Suprapubic skin (tissue), 4 donors: ENCODE measurements at regions not wholly inside any gene's neighbourhood (a gene's known extent, or its start where the extent isn't known, plus 50 kb on each side); places are given as distances from the start of the nearest gene placed in this dataset.

Experiments
- DNase-seq, 2 donors: peaks; one replicate each; pipeline ENCODE4 v3.0.0-alpha.2; 2019; ENCODE audit warnings: low spot score in 2 of 2
- H3K27ac ChIP-seq: fragments of 200-600 bp; sonication (generic); one replicate; pipeline ENCODE4 v1.5.1; 2019
- H3K27me3 ChIP-seq: fragments of 200-600 bp; sonication (generic); one replicate; pipeline ENCODE4 v1.5.1; 2019
- H3K36me3 ChIP-seq: fragments of 200-600 bp; sonication (generic); one replicate; pipeline ENCODE4 v1.5.1; 2019
- H3K4me1 ChIP-seq: fragments of 200-600 bp; sonication (generic); one replicate; pipeline ENCODE4 v1.5.1; 2019
- H3K4me3 ChIP-seq: fragments of 200-600 bp; sonication (generic); one replicate; pipeline ENCODE4 v1.5.1; 2019; ENCODE audit warnings: mild to moderate bottlenecking
- H3K9me3 ChIP-seq: fragments of 200-600 bp; sonication (generic); one replicate; pipeline ENCODE4 v1.5.1; 2019
- EP300 ChIP-seq: sonication (generic); formaldehyde crosslinking; IDR thresholded peaks from one replicate; pipeline ENCODE4 v1.6.1; 2017; ENCODE audit warnings: antibody characterized with exemption
- POLR2A ChIP-seq, 2 donors: fragments of 450-650 bp; IDR thresholded peaks; one replicate each; pipeline ENCODE4 v1.6.1; 2017; ENCODE audit warnings: antibody characterized with exemption in 2 of 2, mild to moderate bottlenecking in 2 of 2, moderate library complexity in 2 of 2
- POLR2AphosphoS5 ChIP-seq, 3 donors: sonication (generic); formaldehyde crosslinking; IDR thresholded peaks; one replicate each; pipeline ENCODE4 v1.6.1; 2017; ENCODE audit warnings: antibody characterized with exemption in 3 of 3
- WGBS: methylation state at CpG from one replicate; pipeline ENCODE4 v1.1.5; 2018; 5-methylcytosine and 5-hydroxymethylcytosine counted together
- TF ChIP-seq, protein P1 (sequence below), 2 donors: fragments of 200-600 bp in 1 of 2; fragments of 450-650 bp in 1 of 2; sonication (generic) in 1 of 2; IDR thresholded peaks; one replicate each; pipeline ENCODE4 v1.5.1; 2016 to 2019; ENCODE audit warnings: antibody characterized with exemption in 2 of 2, mild to moderate bottlenecking in 1 of 2, moderate library complexity in 1 of 2

DNA sequence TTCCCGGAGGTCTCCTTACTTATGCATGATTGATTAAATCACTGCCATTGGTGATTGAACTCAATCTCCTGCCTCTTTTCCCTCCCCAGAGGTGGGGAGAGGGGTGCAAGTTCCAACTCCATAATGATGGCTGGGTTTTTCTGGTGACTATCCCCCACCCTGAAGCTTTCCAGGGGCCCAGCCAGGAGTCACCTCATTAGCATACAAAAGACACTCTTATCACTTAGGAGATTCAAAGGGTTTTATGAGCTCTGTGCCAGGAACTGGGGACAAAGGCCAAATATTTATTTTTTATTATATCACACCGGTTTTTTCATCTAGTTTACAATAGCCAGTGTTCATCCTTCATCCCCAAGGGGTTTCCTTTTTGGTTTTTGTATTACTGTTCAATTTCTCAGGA, 300.7 kb downstream of the ETNK1 start:
- 84% methylated on average over 2 of the region's 2 CpGs for WGBS
- H3K4me1 ChIP-seq = no peaks in the 10 kb centered on the region
- TF ChIP-seq, protein P1, sequence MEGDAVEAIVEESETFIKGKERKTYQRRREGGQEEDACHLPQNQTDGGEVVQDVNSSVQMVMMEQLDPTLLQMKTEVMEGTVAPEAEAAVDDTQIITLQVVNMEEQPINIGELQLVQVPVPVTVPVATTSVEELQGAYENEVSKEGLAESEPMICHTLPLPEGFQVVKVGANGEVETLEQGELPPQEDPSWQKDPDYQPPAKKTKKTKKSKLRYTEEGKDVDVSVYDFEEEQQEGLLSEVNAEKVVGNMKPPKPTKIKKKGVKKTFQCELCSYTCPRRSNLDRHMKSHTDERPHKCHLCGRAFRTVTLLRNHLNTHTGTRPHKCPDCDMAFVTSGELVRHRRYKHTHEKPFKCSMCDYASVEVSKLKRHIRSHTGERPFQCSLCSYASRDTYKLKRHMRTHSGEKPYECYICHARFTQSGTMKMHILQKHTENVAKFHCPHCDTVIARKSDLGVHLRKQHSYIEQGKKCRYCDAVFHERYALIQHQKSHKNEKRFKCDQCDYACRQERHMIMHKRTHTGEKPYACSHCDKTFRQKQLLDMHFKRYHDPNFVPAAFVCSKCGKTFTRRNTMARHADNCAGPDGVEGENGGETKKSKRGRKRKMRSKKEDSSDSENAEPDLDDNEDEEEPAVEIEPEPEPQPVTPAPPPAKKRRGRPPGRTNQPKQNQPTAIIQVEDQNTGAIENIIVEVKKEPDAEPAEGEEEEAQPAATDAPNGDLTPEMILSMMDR (IDR thresholded peaks at IDR 0.05) = no peak
- TF ChIP-seq EP300 (no peak), POLR2AphosphoS5 (IDR thresholded peaks at IDR 0.05) (no peak), POLR2A (IDR thresholded peaks at IDR 0.05) (no peak)
- no peaks in the 10 kb centered on the region for H3K27me3 ChIP-seq
- H3K36me3 ChIP-seq = no peaks in the 10 kb centered on the region
- no peak overlapping the region for H3K27ac ChIP-seq
- DNase-seq = no peak
- H3K9me3 ChIP-seq = no peaks in the 10 kb centered on the region
- H3K4me3 ChIP-seq = no peak overlapping the region

DNA sequence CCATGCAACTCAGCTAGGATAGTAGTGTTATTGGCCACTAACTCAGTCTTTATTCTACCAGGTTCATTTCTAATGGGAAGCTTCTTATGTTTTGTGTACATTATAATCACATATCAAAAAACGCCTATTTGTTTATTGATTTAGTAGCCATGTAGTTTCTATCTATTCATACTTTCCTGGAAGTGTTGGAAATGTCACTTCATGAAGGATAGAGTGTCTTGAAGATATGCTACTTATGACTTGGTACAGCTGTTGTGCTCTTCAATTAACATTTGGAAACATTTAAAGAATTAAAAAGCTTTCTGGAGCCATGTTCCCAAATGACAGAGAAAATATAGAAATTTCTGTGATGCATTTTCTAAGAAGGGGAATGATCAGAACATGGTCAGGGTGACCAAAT, 307.5 kb downstream of the ETNK1 start:
- H3K27me3 ChIP-seq = no peaks in the 10 kb centered on the region
- DNase-seq = no peak

DNA sequence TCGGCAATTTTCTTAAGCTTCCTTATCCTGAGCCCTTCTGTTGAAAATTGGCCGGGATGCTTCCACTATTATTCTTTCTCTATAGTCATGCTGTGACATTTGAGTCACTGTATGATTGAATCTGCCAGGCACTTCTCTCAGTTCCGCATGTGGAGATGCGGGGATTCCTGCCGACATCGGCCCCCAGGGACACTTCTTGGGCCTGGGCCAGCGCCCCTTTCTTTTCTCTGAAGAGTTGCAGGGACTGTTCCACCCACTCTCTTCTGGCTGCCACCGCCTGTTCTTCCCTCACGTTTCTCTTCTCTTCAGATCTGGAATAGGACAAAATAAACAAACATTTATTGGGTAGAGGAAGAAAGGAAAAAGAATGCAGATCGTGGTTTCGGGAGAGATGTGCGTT, 310.1 kb downstream of the ETNK1 start:
- no peak for TF ChIP-seq EP300
- no peak for TF ChIP-seq POLR2A (IDR thresholded peaks at IDR 0.05)
- TF ChIP-seq, protein P1 (IDR thresholded peaks at IDR 0.05) = no peak
- no peak for TF ChIP-seq POLR2AphosphoS5 (IDR thresholded peaks at IDR 0.05)
- 71% methylated on average over 12 of the region's 12 CpGs for WGBS
- Histone ChIP-seq H3K4me3 (no peak overlapping the region), H3K36me3 (no peaks in the 10 kb centered on the region), H3K4me1 (no peaks in the 10 kb centered on the region), H3K9me3 (no peaks in the 10 kb centered on the region), H3K27ac (no peak overlapping the region), H3K27me3 (no peaks in the 10 kb centered on the region)
- no peak for DNase-seq

More for the DNA sequence above, 307.5 kb downstream of the ETNK1 start:
- Histone ChIP-seq H3K27ac (no peak overlapping the region), H3K9me3 (no peaks in the 10 kb centered on the region), H3K36me3 (no peaks in the 10 kb centered on the region), H3K4me1 (no peaks in the 10 kb centered on the region), H3K4me3 (no peak overlapping the region)
- TF ChIP-seq EP300 (no peak), POLR2A (IDR thresholded peaks at IDR 0.05) (no peak), POLR2AphosphoS5 (IDR thresholded peaks at IDR 0.05) (no peak)
- TF ChIP-seq, protein P1 (IDR thresholded peaks at IDR 0.05) = no peak
- WGBS = 77% methylated on average over 1 of the region's 1 CpG

DNA sequence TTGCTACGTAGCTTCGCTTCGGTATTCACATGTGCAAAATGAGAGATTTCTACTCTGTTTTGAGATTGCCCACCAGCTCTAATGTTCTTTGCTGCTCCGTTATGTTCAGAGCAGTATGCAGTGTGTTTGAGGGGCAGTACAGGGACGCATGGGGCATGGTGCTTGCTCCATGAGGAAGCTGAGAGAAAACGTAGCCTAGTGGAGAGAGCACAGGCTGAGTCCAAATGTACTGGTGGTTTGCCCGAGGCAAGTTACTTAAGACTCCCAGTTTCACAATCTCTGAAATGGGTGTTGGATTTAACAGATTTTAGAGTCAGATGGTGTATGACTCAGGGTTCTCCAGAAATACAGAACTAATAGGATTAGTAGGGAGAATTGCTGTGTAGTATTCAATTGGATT, 310.5 kb downstream of the ETNK1 start:
- no peak for DNase-seq
- no peaks in the 10 kb centered on the region for H3K4me1 ChIP-seq
- TF ChIP-seq EP300 = no peak
- TF ChIP-seq, protein P1 (IDR thresholded peaks at IDR 0.05) = no peak
- no peak for TF ChIP-seq POLR2A (IDR thresholded peaks at IDR 0.05)
- no peak for TF ChIP-seq POLR2AphosphoS5 (IDR thresholded peaks at IDR 0.05)
- H3K27ac ChIP-seq = no peak overlapping the region
- no peak overlapping the region for H3K4me3 ChIP-seq
- H3K9me3 ChIP-seq = no peaks in the 10 kb centered on the region
- WGBS = 83% methylated on average over 7 of the region's 7 CpGs
- H3K27me3 ChIP-seq = no peaks in the 10 kb centered on the region
- H3K36me3 ChIP-seq = no peaks in the 10 kb centered on the region

DNA sequence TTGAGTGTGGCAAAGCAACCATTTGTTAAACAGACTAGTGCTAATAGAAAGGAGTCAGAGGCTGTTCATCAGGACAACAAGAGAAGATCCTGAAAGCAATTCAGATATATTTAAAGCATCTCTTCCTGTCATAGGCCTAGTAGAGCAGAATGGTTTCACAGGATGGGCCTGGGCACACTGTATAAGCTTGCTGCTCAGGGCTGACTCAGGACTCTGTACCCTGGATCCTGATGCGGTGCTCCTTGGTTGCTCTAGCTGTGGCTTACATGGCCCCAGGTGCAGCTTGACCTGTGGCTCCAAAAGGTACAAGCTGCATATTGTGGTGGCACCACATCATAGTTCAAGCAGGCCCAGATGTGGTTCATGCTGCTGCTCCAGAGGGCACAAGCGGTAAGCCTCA, 313.4 kb downstream of the ETNK1 start:
- Histone ChIP-seq H3K36me3 (no peaks in the 10 kb centered on the region), H3K27me3 (no peaks in the 10 kb centered on the region), H3K27ac (no peak overlapping the region), H3K4me1 (no peaks in the 10 kb centered on the region), H3K9me3 (peaks cover 4% of the 10 kb centered on the region), H3K4me3 (no peak overlapping the region)
- no peak for DNase-seq
- 100% methylated on average over 2 of the region's 2 CpGs for WGBS
- TF ChIP-seq EP300 (no peak), POLR2AphosphoS5 (IDR thresholded peaks at IDR 0.05) (no peak), POLR2A (IDR thresholded peaks at IDR 0.05) (no peak)
- TF ChIP-seq, protein P1 (IDR thresholded peaks at IDR 0.05) = no peak
